OCI-LY7 (cell line): ENCODE measurements at regions not wholly inside any gene's neighbourhood (a gene's known extent, or its start where the extent isn't known, plus 50 kb on each side); places are given as distances from the start of the nearest gene placed in this dataset.
A peak's percentile ranks its signal among the peaks of the same experiment; 100 is the strongest.

Experiments used
- BruUV-seq: library from RNA; stranded (reverse); fragments of 400-500 nt; replicated peaks from 2 replicates; lab custom pipeline; 2021; lab: Mats Ljungman, UMichigan
- CTCF ChIA-PET: fragments of 300-600 bp; sonication (Branson Sonifier 250); formaldehyde crosslinking; loops from one replicate; lab custom pipeline; 2022; ENCODE audit warnings: antibody characterized with exemption; ENCODE audit not compliant: unreplicated experiment; lab: Charles Lee
- POLR2A ChIA-PET: fragments of 300-600 bp; sonication (Branson Sonifier 250); formaldehyde crosslinking; loops from one replicate; lab custom pipeline; 2022; ENCODE audit warnings: antibody characterized with exemption; lab: Charles Lee
- DNase-seq: peaks from one replicate; pipeline ENCODE4 v3.0.0-alpha.2; 2015; ENCODE audit warnings: low spot score
- H2AFZ ChIP-seq: fragments of 200-600 bp; sonication (generic), shearing (Covaris generic); 2 replicates; pipeline ENCODE4 v1.6.1; 2014; ENCODE audit warnings: mild to moderate bottlenecking, antibody characterized with exemption, low read length, moderate library complexity
- H3K27ac ChIP-seq: fragments of 200-600 bp; sonication (generic); 2 replicates; pipeline ENCODE4 v1.5.1; 2014; ENCODE audit warnings: mixed run types, low read depth, mild to moderate bottlenecking, moderate library complexity, low read length, inconsistent platforms; ENCODE audit not compliant: poor library complexity, severe bottlenecking
- H3K36me3 ChIP-seq: fragments of 200-600 bp; sonication (generic); 2 replicates; pipeline ENCODE4 v1.6.1; 2014; ENCODE audit warnings: mild to moderate bottlenecking, antibody characterized with exemption, low read length, moderate library complexity, mixed read lengths; ENCODE audit not compliant: insufficient read depth
- H3K4me1 ChIP-seq: fragments of 200-600 bp; sonication (generic); 2 replicates; pipeline ENCODE4 v1.5.1; 2014; ENCODE audit warnings: mild to moderate bottlenecking, low read length; ENCODE audit not compliant: insufficient read depth, poor library complexity, severe bottlenecking
- H3K4me2 ChIP-seq: fragments of 200-600 bp; sonication (generic); 2 replicates; pipeline ENCODE4 v1.6.1; 2014; ENCODE audit warnings: mild to moderate bottlenecking, low read length
- H3K4me3 ChIP-seq: fragments of 200-600 bp; sonication (generic); 2 replicates; pipeline ENCODE4 v1.5.1; 2014; ENCODE audit warnings: mild to moderate bottlenecking, low read depth, low read length; ENCODE audit not compliant: poor library complexity, severe bottlenecking
- H3K79me2 ChIP-seq: fragments of 200-600 bp; sonication (generic); 2 replicates; pipeline ENCODE4 v1.6.1; 2016; ENCODE audit warnings: low read depth, mild to moderate bottlenecking, low read length, moderate library complexity, mixed read lengths; ENCODE audit not compliant: insufficient read depth
- H3K9me2 ChIP-seq: fragments of 200-600 bp; sonication (generic); 2 replicates; pipeline ENCODE4 v1.6.1; 2016; ENCODE audit warnings: mild to moderate bottlenecking, low read length, mixed read lengths; ENCODE audit not compliant: insufficient read depth
- H3K9me3 ChIP-seq: fragments of 200-600 bp; sonication (generic); 2 replicates; pipeline ENCODE4 v1.6.1; 2014; ENCODE audit warnings: mild to moderate bottlenecking, mixed run types, low read length, mixed read lengths
- H4K20me1 ChIP-seq: fragments of 200-600 bp; sonication (generic); 2 replicates; pipeline ENCODE4 v1.6.1; 2014; ENCODE audit warnings: mild to moderate bottlenecking, antibody characterized with exemption, low read length, moderate library complexity, mixed read lengths; ENCODE audit not compliant: insufficient read depth
- CTCF ChIP-seq: fragments of 200-600 bp; sonication (generic); conservative IDR thresholded peaks from 2 replicates; pipeline ENCODE4 v1.5.1; 2014; ENCODE audit warnings: mild to moderate bottlenecking, antibody characterized with exemption, low read length, moderate library complexity, mixed read lengths
- EZH2phosphoT487 ChIP-seq: fragments of 200-600 bp; sonication (generic); IDR thresholded peaks from 2 replicates; pipeline ENCODE4 v1.6.1; 2018; ENCODE audit warnings: low read depth, borderline replicate concordance, mild to moderate bottlenecking, mixed run types, antibody characterized with exemption, low read length, moderate library complexity, mixed read lengths
- intact Hi-C: fragments of 100-400 bp; cut with micrococcal nuclease; formaldehyde crosslinking; loops from one replicate; pipeline ENCODE4 v1.10.0; 2022; ENCODE audit not compliant: unreplicated experiment

GRCh38 chr9:31790720-31791119 lies 593.7 kb upstream of the ACO1 start:
- Histone ChIP-seq H3K9me2 (no peaks in the 10 kb centered on the region), H4K20me1 (no peaks in the 10 kb centered on the region), H3K4me1 (no peaks in the 10 kb centered on the region), H3K9me3 (no peaks in the 10 kb centered on the region), H3K4me2 (no peak overlapping the region), H3K79me2 (no peaks in the 10 kb centered on the region), H3K36me3 (no peaks in the 10 kb centered on the region), H3K4me3 (no peak overlapping the region), H3K27ac (no peak overlapping the region), H2AFZ (no peak overlapping the region)
- intact Hi-C loops: no loop called here
- CTCF ChIA-PET: no interaction called here
- POLR2A ChIA-PET: interaction anchor here (1.0 kb wide), 1 partner anchor 56 kb away, joined by 4 read pairs; no protein-coding TSS in a partner anchor
- no peak for DNase-seq
- no TSS peak for BruUV-seq
- TF ChIP-seq CTCF: no peak
- TF ChIP-seq EZH2phosphoT487: no peak

- POLR2A ChIA-PET: no interaction called here
- H3K4me3 ChIP-seq: no peak overlapping the region
- peak; percentile 14 for DNase-seq
- H3K9me2 ChIP-seq: no peaks in the 10 kb centered on the region
- H3K4me1 ChIP-seq: no peaks in the 10 kb centered on the region
- no peaks in the 10 kb centered on the region for H3K36me3 ChIP-seq
- H2AFZ ChIP-seq: no peak overlapping the region
- no TSS peak for BruUV-seq
- TF ChIP-seq CTCF (peak; percentile 78), EZH2phosphoT487 (no peak)
- H3K27ac ChIP-seq: no peak overlapping the region
- intact Hi-C loops: no loop called here
- CTCF ChIA-PET: no interaction called here
- H3K9me3 ChIP-seq: no peaks in the 10 kb centered on the region
- no peaks in the 10 kb centered on the region for H3K79me2 ChIP-seq
- H3K4me2 ChIP-seq: no peak overlapping the region
- H4K20me1 ChIP-seq: no peaks in the 10 kb centered on the region
Observed at GRCh38 chr9:31799953-31800609, 584.4 kb upstream of the ACO1 start.

- no peaks in the 10 kb centered on the region for H4K20me1 ChIP-seq
- DNase-seq: no peak
- no peaks in the 10 kb centered on the region for H3K9me2 ChIP-seq
- H3K36me3 ChIP-seq: no peaks in the 10 kb centered on the region
- POLR2A ChIA-PET: no interaction called here
- H3K4me2 ChIP-seq: no peak overlapping the region
- no TSS peak for BruUV-seq
- H3K9me3 ChIP-seq: no peaks in the 10 kb centered on the region
- no peak overlapping the region for H3K27ac ChIP-seq
- no peaks in the 10 kb centered on the region for H3K4me1 ChIP-seq
- H3K79me2 ChIP-seq: no peaks in the 10 kb centered on the region
- intact Hi-C loops: no loop called here
- peak; percentile 28; the same call in 1 of the 2 replicates for TF ChIP-seq CTCF
- no peak for TF ChIP-seq EZH2phosphoT487
- H2AFZ ChIP-seq: no peak overlapping the region
- H3K4me3 ChIP-seq: no peak overlapping the region
- CTCF ChIA-PET: no interaction called here
Observed at GRCh38 chr9:31807574-31808256, 576.7 kb upstream of the ACO1 start.
